NB4 (cell line): ENCODE measurements at regions not wholly inside any gene's neighbourhood (a gene's known extent, or its start where the extent isn't known, plus 50 kb on each side); places are given as distances from the start of the nearest gene placed in this dataset.

ENCODE experiments used
- DNase-seq: peaks from one replicate; pipeline ENCODE4 v3.0.0; 2010; ENCODE audit warnings: low read depth
- H3K4me3 ChIP-seq: one replicate; pipeline ENCODE4 v1.5.1; 2011; ENCODE audit warnings: mild to moderate bottlenecking, low read depth, low read length, moderate library complexity
- CTCF ChIP-seq: IDR thresholded peaks from one replicate; pipeline ENCODE4 v1.5.1; 2012; ENCODE audit warnings: low read depth, low read length
- MYC ChIP-seq: IDR thresholded peaks from 2 replicates; pipeline ENCODE4 v1.6.1; 2011; ENCODE audit warnings: low read depth, low read length
- POLR2A ChIP-seq: IDR thresholded peaks from 2 replicates; pipeline ENCODE4 v1.6.1; 2011; ENCODE audit warnings: mild to moderate bottlenecking; ENCODE audit not compliant: insufficient read length; ENCODE audit errors: extremely low read depth
- TF ChIP-seq, protein P1 (sequence below): IDR thresholded peaks from 2 replicates; pipeline ENCODE4 v1.6.1; 2011; ENCODE audit warnings: low read depth, low read length

DNA sequence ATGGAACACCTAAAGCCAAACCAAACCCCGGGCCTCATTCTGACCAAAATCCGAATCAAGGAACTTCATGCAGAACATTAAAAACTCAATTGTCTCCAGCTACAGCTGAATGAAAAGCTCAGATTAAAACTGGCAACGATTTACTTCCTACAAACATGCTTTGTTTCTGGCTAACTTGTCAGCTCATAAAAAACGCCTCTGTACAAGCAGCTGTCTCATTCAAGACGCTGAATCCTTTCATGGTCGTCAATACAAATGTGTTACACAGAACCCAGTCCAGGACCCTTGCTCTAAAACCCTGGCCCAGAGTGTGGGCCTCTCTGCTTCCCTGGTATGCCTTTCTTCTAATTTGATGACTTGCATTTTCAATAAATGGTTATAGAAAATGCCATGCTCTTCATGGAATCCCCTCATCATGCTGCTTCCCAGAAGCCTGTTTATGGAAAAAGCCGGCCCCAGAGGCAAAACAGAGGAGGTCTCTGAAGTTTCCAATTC lies 183.1 kb downstream of the PHLDA1 start:
- TF ChIP-seq CTCF (no peak), POLR2A (no peak), MYC (no peak)
- TF ChIP-seq, protein P1, sequence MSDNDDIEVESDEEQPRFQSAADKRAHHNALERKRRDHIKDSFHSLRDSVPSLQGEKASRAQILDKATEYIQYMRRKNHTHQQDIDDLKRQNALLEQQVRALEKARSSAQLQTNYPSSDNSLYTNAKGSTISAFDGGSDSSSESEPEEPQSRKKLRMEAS = no peak
- no peak overlapping the region for H3K4me3 ChIP-seq
- DNase-seq = no peak

GRCh38 chr12:75846102-75846501 lies 185.5 kb downstream of the PHLDA1 start:
- TF ChIP-seq CTCF (no peak), POLR2A (no peak), MYC (no peak)
- TF ChIP-seq, protein P1 = no peak
- no peak overlapping the region for H3K4me3 ChIP-seq
- DNase-seq = no peak

DNA sequence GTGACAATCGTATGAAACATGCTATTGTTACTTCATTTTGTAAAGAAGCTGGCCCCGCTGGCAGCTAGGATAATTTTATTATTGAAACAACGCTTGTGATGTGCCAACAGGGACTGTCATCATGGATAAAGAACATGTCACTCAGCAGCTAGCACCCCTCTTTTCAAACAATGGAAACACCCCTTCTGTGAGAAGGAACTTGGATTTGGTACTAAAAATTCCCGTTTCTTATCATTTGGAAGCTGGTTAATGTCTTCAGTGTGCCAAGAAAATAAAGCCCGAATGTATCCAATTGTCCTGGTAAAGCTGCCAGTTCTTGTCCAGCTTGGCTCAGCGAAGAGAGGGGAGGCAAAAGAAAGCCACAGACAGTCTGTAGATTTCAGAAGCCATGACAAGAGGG lies 186.6 kb downstream of the PHLDA1 start:
- TF ChIP-seq MYC (no peak), POLR2A (no peak), CTCF (no peak)
- TF ChIP-seq, protein P1 = no peak
- no peak for DNase-seq
- no peak overlapping the region for H3K4me3 ChIP-seq

DNA sequence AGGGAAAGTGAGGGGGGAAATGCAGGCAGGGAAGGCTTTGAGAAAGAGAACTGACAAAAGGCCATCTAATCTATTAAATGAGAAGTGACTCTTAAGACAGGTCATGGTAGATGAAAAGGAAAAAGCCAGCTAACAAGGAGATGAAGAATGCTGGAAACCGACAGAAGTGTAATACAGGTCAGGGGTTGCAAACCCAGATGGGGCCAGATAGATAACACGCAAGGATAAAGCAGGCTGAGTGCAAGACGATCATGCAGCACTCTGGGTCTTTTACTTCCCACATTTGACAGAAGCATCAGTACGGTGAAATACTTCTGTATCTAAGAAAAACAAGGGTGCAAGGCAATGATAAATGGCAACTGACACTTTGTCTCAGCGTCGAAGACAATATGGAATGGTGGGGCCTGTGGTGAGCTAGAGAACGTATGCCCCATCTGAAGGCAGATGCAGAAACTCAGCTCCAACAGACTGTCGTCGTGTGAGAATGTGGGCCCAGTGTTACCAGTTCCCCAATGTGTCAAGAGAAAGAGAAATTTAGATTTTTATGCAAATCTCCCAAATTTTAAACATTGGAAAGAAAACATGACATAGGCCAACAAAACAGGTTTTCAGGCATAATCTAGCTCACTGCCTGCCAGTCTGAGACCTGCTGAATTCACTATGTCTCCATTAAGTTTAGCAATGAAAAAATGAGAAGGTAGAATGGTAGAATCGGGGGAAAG lies 187.4 kb downstream of the PHLDA1 start:
- TF ChIP-seq, protein P1 = no peak
- no peak for TF ChIP-seq MYC
- no peak for TF ChIP-seq POLR2A
- TF ChIP-seq CTCF = no peak
- no peak for DNase-seq
- no peak overlapping the region for H3K4me3 ChIP-seq

DNA sequence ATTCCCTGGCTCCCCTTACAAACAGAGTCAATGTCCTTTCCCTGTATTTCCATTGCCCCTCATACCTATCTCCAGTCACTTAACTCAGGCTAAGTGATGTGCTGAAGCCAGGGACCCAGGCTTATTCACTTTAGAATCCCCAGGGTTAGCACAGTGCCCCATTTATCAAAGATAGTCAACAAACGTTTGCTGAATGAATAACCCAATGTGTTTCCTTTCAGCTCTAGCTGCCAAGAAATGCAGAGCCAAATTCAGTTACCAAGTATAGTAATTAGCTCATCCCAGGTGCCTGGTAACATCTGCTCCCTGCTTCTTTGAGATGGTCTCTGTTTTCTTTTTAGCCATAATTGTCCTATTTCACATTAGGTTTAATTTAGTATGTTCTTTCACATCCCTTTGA lies 189.5 kb downstream of the PHLDA1 start:
- DNase-seq = no peak
- no peak overlapping the region for H3K4me3 ChIP-seq
- no peak for TF ChIP-seq POLR2A
- TF ChIP-seq, protein P1 = no peak
- TF ChIP-seq CTCF = no peak
- no peak for TF ChIP-seq MYC

- DNase-seq = no peak
- TF ChIP-seq CTCF (no peak), POLR2A (no peak), MYC (no peak)
- TF ChIP-seq, protein P1 = no peak
- H3K4me3 ChIP-seq = no peak overlapping the region
These were observed 190.6 kb downstream of the PHLDA1 start for GRCh38 chr12:75840994-75841355.
